Esophagus squamous epithelium (tissue), 5 donors: ENCODE measurements at regions not wholly inside any gene's neighbourhood (a gene's known extent, or its start where the extent isn't known, plus 50 kb on each side); places are given as distances from the start of the nearest gene placed in this dataset.

Source experiments
- DNase-seq: peaks from one replicate; lab custom pipeline; 2025; lab: John Stamatoyannopoulos, UW
- H3K27ac ChIP-seq, 4 donors: fragments of 200-600 bp; sonication (generic); one replicate each; pipeline ENCODE4 v1.5.1; 2016 to 2019; ENCODE audit warnings: mild to moderate bottlenecking in 1 of 4
- H3K27me3 ChIP-seq, 4 donors: fragments of 200-600 bp; sonication (generic); 1 replicate in 3 of 4; 2 replicates in 1 of 4; pipeline versions ENCODE4 v1.5.1 to v1.6.0; 2017 to 2021; ENCODE audit warnings: antibody characterized with exemption in 1 of 4
- H3K36me3 ChIP-seq, 3 donors: fragments of 200-600 bp; sonication (generic); one replicate each; pipeline ENCODE4 v1.5.1; 2016 to 2019
- H3K4me1 ChIP-seq, 3 donors: fragments of 200-600 bp; sonication (generic); one replicate each; pipeline ENCODE4 v1.5.1; 2017 to 2019
- H3K4me3 ChIP-seq, 4 donors: fragments of 200-600 bp; sonication (generic); 1 replicate in 3 of 4; 2 replicates in 1 of 4; pipeline ENCODE4 v1.5.1; 2016 to 2019; ENCODE audit warnings: mild to moderate bottlenecking in 2 of 4, moderate library complexity in 1 of 4
- H3K9me3 ChIP-seq, 3 donors: fragments of 200-600 bp; sonication (generic); one replicate each; pipeline ENCODE4 v1.5.1; 2016 to 2019
- POLR2A ChIP-seq, 4 donors: fragments of 450-650 bp; IDR thresholded peaks; one replicate each; pipeline ENCODE4 v1.6.1; 2017; ENCODE audit warnings: antibody characterized with exemption in 4 of 4, mild to moderate bottlenecking in 4 of 4, moderate library complexity in 3 of 4
- WGBS, 2 donors: methylation state at CpG; one replicate each; pipeline ENCODE4 v1.1.5; 2018; 5-methylcytosine and 5-hydroxymethylcytosine counted together
- intact Hi-C: fragments of 100-400 bp; cut with DNase I; formaldehyde crosslinking; loops from one replicate; pipeline ENCODE4 v1.15.0; 2022
- TF ChIP-seq, protein P1 (sequence below), 6 experiments: fragments of 450-650 bp in 4 of 6; fragments of 200-600 bp in 2 of 6; sonication (generic) in 2 of 6; IDR thresholded peaks; one replicate each; pipeline ENCODE4 v1.5.1; 2016 to 2019; ENCODE audit warnings: antibody characterized with exemption in 6 of 6, mild to moderate bottlenecking in 4 of 6, moderate library complexity in 4 of 6
- donor health status: DM: yes; HTN: yes; CAD: no.

- DNase-seq: no peak
- H3K9me3 ChIP-seq: no peaks in the 10 kb centered on the region
- no peaks in the 10 kb centered on the region for H3K36me3 ChIP-seq
- no peak overlapping the region for H3K4me3 ChIP-seq
- TF ChIP-seq, protein P1, sequence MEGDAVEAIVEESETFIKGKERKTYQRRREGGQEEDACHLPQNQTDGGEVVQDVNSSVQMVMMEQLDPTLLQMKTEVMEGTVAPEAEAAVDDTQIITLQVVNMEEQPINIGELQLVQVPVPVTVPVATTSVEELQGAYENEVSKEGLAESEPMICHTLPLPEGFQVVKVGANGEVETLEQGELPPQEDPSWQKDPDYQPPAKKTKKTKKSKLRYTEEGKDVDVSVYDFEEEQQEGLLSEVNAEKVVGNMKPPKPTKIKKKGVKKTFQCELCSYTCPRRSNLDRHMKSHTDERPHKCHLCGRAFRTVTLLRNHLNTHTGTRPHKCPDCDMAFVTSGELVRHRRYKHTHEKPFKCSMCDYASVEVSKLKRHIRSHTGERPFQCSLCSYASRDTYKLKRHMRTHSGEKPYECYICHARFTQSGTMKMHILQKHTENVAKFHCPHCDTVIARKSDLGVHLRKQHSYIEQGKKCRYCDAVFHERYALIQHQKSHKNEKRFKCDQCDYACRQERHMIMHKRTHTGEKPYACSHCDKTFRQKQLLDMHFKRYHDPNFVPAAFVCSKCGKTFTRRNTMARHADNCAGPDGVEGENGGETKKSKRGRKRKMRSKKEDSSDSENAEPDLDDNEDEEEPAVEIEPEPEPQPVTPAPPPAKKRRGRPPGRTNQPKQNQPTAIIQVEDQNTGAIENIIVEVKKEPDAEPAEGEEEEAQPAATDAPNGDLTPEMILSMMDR (IDR thresholded peaks at IDR 0.05): no peak
- no peak for TF ChIP-seq POLR2A (IDR thresholded peaks at IDR 0.05)
- H3K27me3 ChIP-seq: no peaks in the 10 kb centered on the region
- intact Hi-C loops: no loop called here
- H3K27ac ChIP-seq: no peak overlapping the region
- no peaks in the 10 kb centered on the region for H3K4me1 ChIP-seq
- WGBS, 2 donors: 80 to 83% methylated on average over 2 of the region's 2 CpGs
Observed at GRCh38 chr6:131354356-131354755, 218.7 kb upstream of the ARG1 start.

- H3K4me1 ChIP-seq: no peaks in the 10 kb centered on the region
- no peaks in the 10 kb centered on the region for H3K9me3 ChIP-seq
- no peak overlapping the region for H3K4me3 ChIP-seq
- intact Hi-C loops: no loop called here
- no peaks in the 10 kb centered on the region for H3K27me3 ChIP-seq
- no peak for DNase-seq
- WGBS, 2 donors: 68 to 76% methylated on average over 2 of the region's 2 CpGs
- no peaks in the 10 kb centered on the region for H3K36me3 ChIP-seq
- TF ChIP-seq POLR2A (IDR thresholded peaks at IDR 0.05): no peak
- TF ChIP-seq, protein P1 (IDR thresholded peaks at IDR 0.05): no peak
- no peak overlapping the region for H3K27ac ChIP-seq
Observed at GRCh38 chr6:131356161-131356560, 216.9 kb upstream of the ARG1 start.

GRCh38 chr6:131357501-131357900 is 215.5 kb upstream of the ARG1 start:
- no peaks in the 10 kb centered on the region for H3K4me1 ChIP-seq
- TF ChIP-seq, protein P1 (IDR thresholded peaks at IDR 0.05): no peak
- TF ChIP-seq POLR2A (IDR thresholded peaks at IDR 0.05): no peak
- DNase-seq: no peak
- no peak overlapping the region for H3K4me3 ChIP-seq
- H3K27ac ChIP-seq: no peak overlapping the region
- 63 to 84% methylated on average over 2 of the region's 2 CpGs for WGBS, 2 donors
- H3K9me3 ChIP-seq: no peaks in the 10 kb centered on the region
- no peaks in the 10 kb centered on the region for H3K27me3 ChIP-seq
- H3K36me3 ChIP-seq: no peaks in the 10 kb centered on the region
- intact Hi-C loops: no loop called here

DNA sequence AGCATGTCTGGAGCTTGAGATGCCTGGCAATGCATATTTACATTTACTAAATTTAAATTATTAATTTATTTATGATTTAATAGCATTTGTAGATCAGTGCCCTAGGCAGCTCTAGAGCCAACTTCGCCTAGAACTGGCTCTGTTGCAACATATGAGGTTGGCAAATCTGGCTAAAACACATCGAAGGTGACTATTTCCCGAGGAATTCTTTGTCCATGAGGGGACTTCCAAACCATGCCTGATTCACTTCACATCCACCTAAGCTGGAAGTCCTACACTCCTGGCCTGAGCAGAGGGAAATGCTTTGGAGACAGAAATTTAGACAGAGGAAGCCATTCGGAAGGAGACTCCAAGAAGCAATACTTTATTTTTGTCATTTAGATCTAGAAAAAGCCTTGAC is 211.0 kb upstream of the ARG1 start:
- H3K27me3 ChIP-seq: no peaks in the 10 kb centered on the region
- intact Hi-C loops: no loop called here
- H3K4me1 ChIP-seq: no peaks in the 10 kb centered on the region
- TF ChIP-seq, protein P1 (IDR thresholded peaks at IDR 0.05): no peak
- TF ChIP-seq POLR2A (IDR thresholded peaks at IDR 0.05): no peak
- no peaks in the 10 kb centered on the region for H3K36me3 ChIP-seq
- no peak overlapping the region for H3K27ac ChIP-seq
- H3K4me3 ChIP-seq: no peak overlapping the region
- DNase-seq: no peak
- 33 to 59% methylated on average over 4 of the region's 4 CpGs for WGBS, 2 donors
- H3K9me3 ChIP-seq: no peaks in the 10 kb centered on the region

DNA sequence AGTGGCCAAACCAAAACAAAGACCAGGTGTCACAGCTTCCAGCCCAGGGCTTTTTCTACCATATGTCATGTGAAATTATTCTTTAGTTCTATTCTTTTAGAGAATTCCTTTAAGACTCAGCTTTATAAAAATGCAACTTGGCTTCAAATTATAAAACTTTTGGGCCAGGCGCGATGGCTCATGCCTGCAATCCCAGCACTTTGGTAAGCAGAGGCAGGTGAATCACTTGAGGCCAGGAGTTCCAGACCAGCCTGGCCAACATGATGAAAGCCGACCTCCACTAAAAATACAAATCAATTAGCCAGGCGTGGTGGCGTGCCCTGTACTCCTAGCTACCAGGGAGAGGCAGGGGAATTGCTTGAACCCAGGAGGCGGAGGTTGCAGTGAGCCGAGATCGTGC is 210.3 kb upstream of the ARG1 start:
- H3K27ac ChIP-seq: no peak overlapping the region
- H3K4me3 ChIP-seq: no peak overlapping the region
- no peaks in the 10 kb centered on the region for H3K36me3 ChIP-seq
- H3K27me3 ChIP-seq: no peaks in the 10 kb centered on the region
- TF ChIP-seq, protein P1 (IDR thresholded peaks at IDR 0.05): no peak
- 78 to 87% methylated on average over 8 of the region's 8 CpGs for WGBS, 2 donors
- H3K9me3 ChIP-seq: no peaks in the 10 kb centered on the region
- H3K4me1 ChIP-seq: no peaks in the 10 kb centered on the region
- DNase-seq: no peak
- intact Hi-C loops: no loop called here
